Erythroblast (primary cell): ENCODE measurements at regions not wholly inside any gene's neighbourhood (a gene's known extent, or its start where the extent isn't known, plus 50 kb on each side); places are given as distances from the start of the nearest gene placed in this dataset.

Experiments used
- GATA1 ChIP-seq: IDR thresholded peaks from 2 replicates; pipeline ENCODE4 v1.6.1; 2011; ENCODE audit warnings: low read depth, mild to moderate bottlenecking, control low read depth, low read length, moderate library complexity
- POLR2A ChIP-seq: IDR thresholded peaks from 2 replicates; pipeline ENCODE4 v1.6.1; 2011; ENCODE audit warnings: mild to moderate bottlenecking, low read length

DNA sequence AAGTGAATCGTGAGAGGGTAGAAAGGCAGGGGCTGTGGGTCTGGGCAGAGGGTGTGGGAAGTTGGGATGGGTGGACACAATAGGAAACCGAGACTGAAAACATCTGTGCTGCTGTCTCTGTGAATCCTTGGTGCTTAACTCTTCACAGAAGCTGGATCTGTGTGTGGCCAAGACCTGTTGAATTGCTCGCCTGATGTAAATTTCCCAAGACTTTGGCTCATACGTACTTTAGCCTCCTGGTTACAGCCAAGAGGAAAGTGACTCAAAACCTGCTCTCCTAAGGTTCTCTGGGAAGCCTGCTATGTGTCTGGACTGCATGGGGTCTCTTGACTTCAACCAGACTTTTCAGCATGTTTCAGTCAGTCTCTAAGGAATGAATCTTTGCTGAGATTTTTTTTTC, 270.3 kb downstream of the RWDD3 start:
- TF ChIP-seq POLR2A (no peak), GATA1 (no peak)
